AG09319 (cell line): ENCODE measurements at regions not wholly inside any gene's neighbourhood (a gene's known extent, or its start where the extent isn't known, plus 50 kb on each side); places are given as distances from the start of the nearest gene placed in this dataset.

ENCODE experiments used
- DNase-seq: peaks from one replicate; pipeline ENCODE4 v3.0.0-alpha.2; 2010; ENCODE audit warnings: low read depth; ENCODE audit errors: extremely low read depth
- TF ChIP-seq, protein P1 (sequence below): IDR thresholded peaks from 2 replicates; pipeline ENCODE4 v1.5.1; 2011; ENCODE audit warnings: low read depth, mild to moderate bottlenecking, inconsistent platforms, low read length, moderate library complexity

DNA sequence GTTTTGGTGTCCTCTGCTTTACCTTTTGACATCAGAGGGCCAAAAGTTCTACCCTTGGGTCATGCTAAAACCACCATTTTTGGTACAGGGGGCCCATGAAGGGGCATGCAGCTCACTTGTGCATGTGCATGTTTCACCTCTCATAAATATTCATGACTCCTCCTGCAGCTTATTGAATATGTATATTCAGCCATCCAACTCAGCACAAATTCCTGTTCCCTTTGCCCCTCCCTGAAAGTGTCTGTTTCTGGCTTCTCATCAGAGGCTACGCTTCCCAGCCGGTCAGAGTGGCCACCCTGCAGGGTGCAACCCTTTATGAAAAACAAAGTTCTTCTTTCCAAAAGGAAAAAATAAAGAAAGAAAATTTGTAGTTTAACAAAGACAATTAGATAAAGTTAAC is 82.3 kb upstream of the UQCRFS1 start:
- TF ChIP-seq, protein P1, sequence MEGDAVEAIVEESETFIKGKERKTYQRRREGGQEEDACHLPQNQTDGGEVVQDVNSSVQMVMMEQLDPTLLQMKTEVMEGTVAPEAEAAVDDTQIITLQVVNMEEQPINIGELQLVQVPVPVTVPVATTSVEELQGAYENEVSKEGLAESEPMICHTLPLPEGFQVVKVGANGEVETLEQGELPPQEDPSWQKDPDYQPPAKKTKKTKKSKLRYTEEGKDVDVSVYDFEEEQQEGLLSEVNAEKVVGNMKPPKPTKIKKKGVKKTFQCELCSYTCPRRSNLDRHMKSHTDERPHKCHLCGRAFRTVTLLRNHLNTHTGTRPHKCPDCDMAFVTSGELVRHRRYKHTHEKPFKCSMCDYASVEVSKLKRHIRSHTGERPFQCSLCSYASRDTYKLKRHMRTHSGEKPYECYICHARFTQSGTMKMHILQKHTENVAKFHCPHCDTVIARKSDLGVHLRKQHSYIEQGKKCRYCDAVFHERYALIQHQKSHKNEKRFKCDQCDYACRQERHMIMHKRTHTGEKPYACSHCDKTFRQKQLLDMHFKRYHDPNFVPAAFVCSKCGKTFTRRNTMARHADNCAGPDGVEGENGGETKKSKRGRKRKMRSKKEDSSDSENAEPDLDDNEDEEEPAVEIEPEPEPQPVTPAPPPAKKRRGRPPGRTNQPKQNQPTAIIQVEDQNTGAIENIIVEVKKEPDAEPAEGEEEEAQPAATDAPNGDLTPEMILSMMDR = no peak
- DNase-seq = no peak

DNA sequence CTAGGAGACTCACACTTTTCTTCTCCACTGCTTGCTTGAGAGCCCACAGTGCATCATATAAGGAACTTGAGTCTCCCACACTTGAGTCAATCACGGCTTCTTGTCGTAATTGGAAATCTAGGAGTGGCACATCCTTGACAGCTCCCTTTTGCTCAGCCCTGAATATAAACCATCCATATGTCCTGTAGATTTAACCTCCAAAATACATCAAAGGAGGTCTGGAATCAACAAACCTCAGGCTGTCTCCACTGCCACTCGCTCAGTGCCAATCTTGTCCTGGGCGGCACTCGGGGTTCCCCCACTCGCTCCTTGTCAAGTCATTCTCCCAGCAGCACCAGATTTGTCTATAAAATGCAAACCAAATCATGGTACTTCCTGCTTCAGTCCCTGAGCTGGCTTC is 84.4 kb upstream of the UQCRFS1 start:
- DNase-seq = no peak
- TF ChIP-seq, protein P1 = no peak

DNA sequence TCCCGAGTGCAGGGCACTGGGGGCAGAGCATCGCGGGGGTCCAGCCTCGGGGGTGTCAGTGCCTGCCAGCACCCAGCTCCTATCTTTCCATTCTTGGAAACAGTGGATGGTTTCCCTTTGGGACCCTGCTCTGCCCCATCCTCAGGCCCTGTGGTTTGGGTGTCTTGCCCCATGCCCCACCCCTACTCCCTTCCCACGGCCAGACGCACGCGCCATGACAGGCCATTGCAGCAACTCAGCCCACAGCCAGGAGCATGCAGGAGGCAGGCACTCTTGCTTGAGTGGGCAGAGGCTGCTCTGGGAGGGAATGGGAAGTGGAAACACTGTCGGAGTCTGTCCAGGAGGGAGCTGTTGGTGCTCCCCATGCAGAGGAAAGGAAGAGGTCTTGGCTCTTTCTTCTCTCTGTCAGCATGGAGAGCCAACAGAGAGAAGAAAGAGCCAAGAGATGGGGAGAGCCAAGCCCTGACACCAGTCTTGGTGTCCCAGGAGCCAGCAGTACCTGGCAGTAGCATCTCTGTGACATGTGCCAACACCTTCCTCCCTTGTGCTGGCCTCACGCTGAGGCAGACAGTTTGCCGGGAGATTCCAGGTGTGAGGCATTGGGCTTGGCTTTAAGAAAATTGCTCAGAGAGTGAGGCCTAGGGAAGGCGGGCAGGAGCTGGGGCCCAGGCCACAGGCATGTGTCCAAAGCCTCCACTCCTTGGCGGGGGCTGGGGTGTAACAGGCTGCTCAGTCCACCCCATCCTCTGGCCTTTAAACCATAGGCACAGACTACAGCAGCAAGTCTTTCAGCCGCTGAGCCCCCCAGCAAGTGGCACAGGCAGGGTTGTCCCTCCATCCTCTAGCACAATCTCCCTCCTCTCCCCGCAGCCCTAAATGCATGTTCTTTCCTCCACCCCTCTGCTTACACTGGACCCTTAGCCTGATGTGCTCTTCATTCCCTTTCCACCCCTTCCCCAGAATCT is 86.7 kb upstream of the UQCRFS1 start:
- no peak for DNase-seq
- TF ChIP-seq, protein P1 = no peak

DNA sequence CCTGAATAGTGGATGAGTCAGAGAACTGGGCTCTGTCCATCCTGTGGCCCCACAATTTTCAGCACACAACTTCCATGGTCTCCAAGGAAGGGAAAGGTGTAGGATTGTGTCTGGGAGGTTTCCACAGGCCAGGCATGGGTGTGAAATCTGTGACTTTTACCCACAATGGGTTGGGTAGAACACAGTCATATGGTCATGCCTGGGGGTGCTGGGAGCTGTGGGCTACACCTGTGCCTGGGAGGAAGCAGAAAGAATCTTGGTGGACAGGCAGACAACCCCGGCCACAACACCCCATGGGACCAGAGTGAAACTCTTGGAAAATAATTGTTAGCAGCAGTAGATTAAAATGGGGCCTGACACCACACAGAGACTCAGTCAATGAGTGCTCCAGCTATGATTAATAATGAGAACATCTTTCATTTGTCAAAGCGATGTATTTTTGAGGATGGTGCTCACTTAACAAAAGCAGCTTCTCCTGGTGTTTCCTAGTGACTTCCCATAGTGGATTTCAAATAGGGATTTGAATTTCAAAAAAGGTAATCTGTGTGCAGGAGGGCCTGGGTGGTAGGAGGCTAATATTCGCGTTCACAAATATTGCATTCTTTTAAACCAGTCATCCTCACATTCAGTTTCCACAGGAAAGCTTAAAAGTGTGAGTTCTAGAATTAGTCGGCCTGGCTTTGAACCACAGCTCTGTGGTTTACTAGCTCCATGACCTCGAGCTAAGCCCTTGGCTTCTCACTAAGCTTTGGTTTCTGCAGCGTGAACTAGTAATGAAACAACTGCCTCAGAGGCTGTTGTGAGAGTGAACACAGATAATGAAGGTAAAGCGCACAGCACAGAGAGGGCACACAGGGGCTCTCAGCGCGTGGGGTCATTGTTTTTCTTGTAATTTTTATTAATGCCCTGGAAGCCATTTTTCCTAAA is 89.3 kb upstream of the UQCRFS1 start:
- DNase-seq = no peak
- TF ChIP-seq, protein P1 = no peak

DNA sequence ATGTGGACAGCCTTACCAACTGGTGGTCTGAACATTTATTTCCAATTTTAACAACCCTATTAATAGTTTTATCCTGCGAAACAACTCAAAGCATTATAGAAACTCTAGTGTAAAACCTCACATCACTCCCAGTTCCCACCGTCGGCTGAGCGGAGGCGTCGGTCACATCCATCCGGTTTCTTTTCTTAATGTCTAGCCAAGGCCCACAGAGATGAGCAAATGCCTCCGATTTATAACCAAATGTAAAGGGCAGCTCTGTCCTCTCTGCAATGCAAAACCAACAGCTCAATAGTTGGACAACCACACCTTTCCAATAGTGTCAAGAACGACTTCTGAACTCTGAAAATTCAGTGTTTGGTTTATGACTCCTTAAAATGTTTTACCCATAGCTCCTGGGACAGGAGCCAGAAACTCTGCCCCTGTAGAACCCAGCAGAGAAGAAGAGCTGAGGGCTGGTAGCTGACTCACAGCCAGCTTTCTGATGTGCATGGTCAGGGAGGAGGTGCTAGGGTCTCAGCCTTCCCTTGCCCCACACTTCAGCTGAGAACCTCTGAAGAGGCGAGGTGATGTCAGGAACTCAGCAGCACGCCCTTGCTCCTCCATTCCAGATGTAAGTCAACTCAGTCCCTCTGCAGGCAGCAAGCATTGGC is 90.2 kb upstream of the UQCRFS1 start:
- DNase-seq = no peak
- TF ChIP-seq, protein P1 = no peak

DNA sequence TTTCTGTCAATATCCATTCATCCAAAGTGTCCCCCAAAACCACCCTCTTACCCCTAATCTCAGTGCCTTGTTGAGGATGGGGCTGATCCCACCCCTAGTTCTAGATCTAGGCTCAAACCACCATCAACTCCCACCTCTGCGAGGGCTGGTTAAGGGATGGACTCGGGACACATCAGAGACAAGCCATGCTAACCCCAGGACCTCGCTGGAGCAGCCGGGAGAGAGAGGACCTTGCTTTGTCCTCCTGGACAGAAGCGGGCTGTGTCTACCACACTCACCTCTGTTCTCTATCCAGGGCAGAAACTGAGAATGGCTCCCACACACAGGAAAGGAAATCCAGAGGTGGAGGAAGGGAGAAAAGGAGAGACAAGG is 90.8 kb upstream of the UQCRFS1 start:
- DNase-seq = no peak
- TF ChIP-seq, protein P1 = no peak
